Ishikawa (cell line): ENCODE measurements at regions not wholly inside any gene's neighbourhood (a gene's known extent, or its start where the extent isn't known, plus 50 kb on each side); places are given as distances from the start of the nearest gene placed in this dataset.

ENCODE experiments used
- CEBPB ChIP-seq: IDR thresholded peaks from 2 replicates; pipeline ENCODE4 v1.6.1; 2012
- CREB1 ChIP-seq: IDR thresholded peaks from 2 replicates; pipeline ENCODE4 v1.6.1; 2012; ENCODE audit warnings: low read depth
- EGR1 ChIP-seq: IDR thresholded peaks from 2 replicates; pipeline ENCODE4 v1.6.1; 2012
- EP300 ChIP-seq: IDR thresholded peaks from 2 replicates; pipeline ENCODE4 v1.6.1; 2012; ENCODE audit warnings: borderline replicate concordance
- MAX ChIP-seq: IDR thresholded peaks from 2 replicates; pipeline ENCODE4 v1.6.1; 2012
- TAF1 ChIP-seq: IDR thresholded peaks from 2 replicates; pipeline ENCODE4 v1.6.1; 2012; ENCODE audit warnings: low read depth, mild to moderate bottlenecking
- YY1 ChIP-seq: IDR thresholded peaks from 2 replicates; pipeline ENCODE4 v1.6.1; 2012; ENCODE audit warnings: low read depth

- no peak for TF ChIP-seq EP300
- no peak for TF ChIP-seq MAX
- TF ChIP-seq EGR1 = no peak
- TF ChIP-seq CEBPB = no peak
- TF ChIP-seq YY1 = no peak
- TF ChIP-seq TAF1 = no peak
- TF ChIP-seq CREB1 = no peak
Measured at GRCh38 chr6:87965806-87966205, 81.8 kb upstream of the SPACA1 start.
